ENCODE measurements at regions not wholly inside any gene's neighbourhood (a gene's known extent, or its start where the extent isn't known, plus 50 kb on each side); places are given as distances from the start of the nearest gene placed in this dataset.

DNA sequence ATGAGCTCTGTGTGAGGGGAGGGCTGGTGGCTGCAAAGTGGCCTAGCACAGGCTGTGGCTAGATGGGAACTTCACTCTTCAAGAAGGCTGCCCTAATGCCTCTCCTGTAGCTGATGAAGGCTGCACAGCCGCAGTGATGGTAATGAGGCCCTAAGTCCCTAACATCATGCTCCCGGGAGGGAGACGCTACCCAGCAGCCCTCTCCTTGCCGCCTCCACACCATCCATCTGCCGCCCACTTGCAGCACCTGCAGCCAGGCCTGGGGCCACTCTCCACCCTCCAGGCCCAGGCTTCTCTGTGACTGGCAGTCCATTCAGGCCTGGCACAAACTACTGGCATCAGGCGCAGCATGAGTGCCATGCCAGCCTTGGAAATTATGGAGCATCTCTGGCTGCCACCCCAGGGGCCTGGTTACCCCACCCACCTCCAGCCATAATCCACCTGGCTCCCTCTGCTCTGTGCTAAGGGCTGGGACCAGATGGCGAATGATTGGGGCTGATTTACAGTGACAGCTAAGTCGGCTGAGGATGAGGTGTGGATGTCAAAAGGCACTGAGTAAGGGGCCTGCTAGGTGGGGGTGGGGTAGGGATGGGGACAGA, 284.2 kb downstream of the LRFN2 start:
- peaks cover 3% of the 10 kb centered on the region for H3K27me3 Mint-ChIP-seq (ENCODE audit: unreplicated experiment)

DNA sequence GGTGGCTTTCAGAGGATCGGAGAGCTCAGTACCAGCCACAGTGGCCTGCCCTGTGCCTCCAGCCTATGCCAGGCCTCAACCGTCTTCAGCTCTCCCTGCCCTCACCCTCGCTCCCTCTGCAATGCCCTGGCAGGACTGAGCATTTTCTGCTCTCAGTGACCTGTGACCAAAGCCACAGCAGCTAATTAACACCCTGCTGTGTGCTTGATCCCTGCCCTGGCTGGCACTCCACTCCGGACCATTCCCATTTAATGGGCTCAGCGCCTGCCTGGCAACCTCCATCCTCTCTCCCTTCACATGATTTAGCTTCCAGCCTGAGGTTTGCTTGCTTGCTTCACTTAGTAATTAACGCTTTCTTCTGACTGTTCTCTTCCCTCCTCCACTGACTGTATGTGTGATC, 287.5 kb downstream of the LRFN2 start:
- Mint-ChIP-seq H3K27me3 (ENCODE audit: unreplicated experiment) (peaks cover 3% of the 10 kb centered on the region), H3K36me3 (ENCODE audit: low read depth, unreplicated experiment) (no peaks in the 10 kb centered on the region), H3K4me3 (ENCODE audit: unreplicated experiment) (no peak overlapping the region), H3K9me3 (ENCODE audit: unreplicated experiment) (no peaks in the 10 kb centered on the region), H3K4me1 (ENCODE audit: unreplicated experiment) (no peaks in the 10 kb centered on the region), H3K27ac (ENCODE audit: unreplicated experiment) (no peak overlapping the region)
- TF ChIP-seq, protein P1, sequence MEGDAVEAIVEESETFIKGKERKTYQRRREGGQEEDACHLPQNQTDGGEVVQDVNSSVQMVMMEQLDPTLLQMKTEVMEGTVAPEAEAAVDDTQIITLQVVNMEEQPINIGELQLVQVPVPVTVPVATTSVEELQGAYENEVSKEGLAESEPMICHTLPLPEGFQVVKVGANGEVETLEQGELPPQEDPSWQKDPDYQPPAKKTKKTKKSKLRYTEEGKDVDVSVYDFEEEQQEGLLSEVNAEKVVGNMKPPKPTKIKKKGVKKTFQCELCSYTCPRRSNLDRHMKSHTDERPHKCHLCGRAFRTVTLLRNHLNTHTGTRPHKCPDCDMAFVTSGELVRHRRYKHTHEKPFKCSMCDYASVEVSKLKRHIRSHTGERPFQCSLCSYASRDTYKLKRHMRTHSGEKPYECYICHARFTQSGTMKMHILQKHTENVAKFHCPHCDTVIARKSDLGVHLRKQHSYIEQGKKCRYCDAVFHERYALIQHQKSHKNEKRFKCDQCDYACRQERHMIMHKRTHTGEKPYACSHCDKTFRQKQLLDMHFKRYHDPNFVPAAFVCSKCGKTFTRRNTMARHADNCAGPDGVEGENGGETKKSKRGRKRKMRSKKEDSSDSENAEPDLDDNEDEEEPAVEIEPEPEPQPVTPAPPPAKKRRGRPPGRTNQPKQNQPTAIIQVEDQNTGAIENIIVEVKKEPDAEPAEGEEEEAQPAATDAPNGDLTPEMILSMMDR (IDR thresholded peaks at IDR 0.05; ENCODE audit: unreplicated experiment), result no peak
- no peak for DNase-seq (ENCODE audit: low spot score)

More for the DNA sequence above, 284.2 kb downstream of the LRFN2 start:
- no peak for DNase-seq (ENCODE audit: low spot score)
- Mint-ChIP-seq H3K4me3 (ENCODE audit: unreplicated experiment) (no peak overlapping the region), H3K27ac (ENCODE audit: unreplicated experiment) (no peak overlapping the region), H3K4me1 (ENCODE audit: unreplicated experiment) (no peaks in the 10 kb centered on the region), H3K36me3 (ENCODE audit: low read depth, unreplicated experiment) (no peaks in the 10 kb centered on the region), H3K9me3 (ENCODE audit: unreplicated experiment) (no peaks in the 10 kb centered on the region)
- TF ChIP-seq, protein P1 (IDR thresholded peaks at IDR 0.05; ENCODE audit: unreplicated experiment), result no peak

DNA sequence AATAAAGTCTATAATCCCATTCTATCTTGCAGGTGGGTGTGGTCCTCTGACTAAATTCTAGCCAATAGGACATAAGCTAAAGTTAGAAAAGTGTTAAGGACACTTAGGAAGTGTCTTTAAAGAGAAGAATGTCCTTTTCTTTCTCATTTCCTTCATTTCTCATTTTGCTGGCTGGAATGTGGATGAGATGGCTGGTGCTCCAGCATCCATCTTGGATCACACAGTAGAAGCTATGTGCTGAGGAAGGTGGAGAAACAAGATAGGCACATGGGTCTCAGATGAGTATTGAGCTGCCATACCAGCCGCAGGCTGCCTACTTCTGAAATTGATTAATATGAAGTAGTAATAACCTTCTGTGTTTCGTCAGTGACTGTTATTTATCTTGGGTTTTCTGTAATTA, 289.0 kb downstream of the LRFN2 start:
- Mint-ChIP-seq H3K4me3 (ENCODE audit: unreplicated experiment) (no peak overlapping the region), H3K4me1 (ENCODE audit: unreplicated experiment) (no peaks in the 10 kb centered on the region), H3K27ac (ENCODE audit: unreplicated experiment) (no peak overlapping the region), H3K27me3 (ENCODE audit: unreplicated experiment) (peaks cover 6% of the 10 kb centered on the region), H3K36me3 (ENCODE audit: low read depth, unreplicated experiment) (no peaks in the 10 kb centered on the region), H3K9me3 (ENCODE audit: unreplicated experiment) (no peaks in the 10 kb centered on the region)
- TF ChIP-seq, protein P1 (IDR thresholded peaks at IDR 0.05; ENCODE audit: unreplicated experiment), result no peak
- no peak for DNase-seq (ENCODE audit: low spot score)

DNA sequence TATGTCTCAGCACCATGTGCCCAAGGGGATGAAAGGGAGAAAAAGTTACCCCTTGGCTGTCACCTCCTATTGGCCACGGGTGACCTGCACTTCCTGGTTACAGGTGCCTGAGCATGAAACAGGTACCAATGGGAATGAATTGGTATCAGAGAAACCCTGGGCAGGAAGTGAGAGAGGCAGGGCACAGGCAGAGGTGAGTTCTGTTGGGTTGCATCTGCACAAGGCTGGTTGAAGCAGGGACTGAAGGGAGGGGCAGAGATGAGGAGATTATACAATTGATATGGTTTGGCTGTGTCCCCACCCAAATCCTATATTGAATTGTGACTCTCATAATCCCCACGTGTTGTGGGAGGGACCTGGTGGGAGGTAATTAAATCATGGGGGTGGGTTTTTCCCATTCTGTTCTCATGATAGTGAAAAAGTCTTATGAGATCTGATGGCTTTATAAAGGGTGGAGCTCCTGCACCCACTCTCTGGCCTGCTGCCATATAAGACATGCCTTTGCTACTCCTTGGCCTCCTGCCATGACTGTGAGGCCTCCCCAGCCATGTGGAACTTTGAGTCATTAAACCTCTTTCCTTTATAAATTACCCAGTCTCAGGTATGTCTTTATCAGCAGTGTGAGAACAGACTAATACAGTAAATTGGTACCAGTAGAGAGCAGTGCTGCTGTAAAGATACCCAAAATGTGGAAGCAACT, 291.8 kb downstream of the LRFN2 start:
- Mint-ChIP-seq H3K4me1 (ENCODE audit: unreplicated experiment) (peaks cover 3% of the 10 kb centered on the region), H3K9me3 (ENCODE audit: unreplicated experiment) (no peaks in the 10 kb centered on the region)

More for the DNA sequence above, 291.8 kb downstream of the LRFN2 start:
- H3K36me3 Mint-ChIP-seq (ENCODE audit: low read depth, unreplicated experiment), result no peaks in the 10 kb centered on the region
- peaks cover 3% of the 10 kb centered on the region for H3K27me3 Mint-ChIP-seq (ENCODE audit: unreplicated experiment)
- no peak overlapping the region for H3K27ac Mint-ChIP-seq (ENCODE audit: unreplicated experiment)
- no peak for DNase-seq (ENCODE audit: low spot score)
- TF ChIP-seq, protein P1 (IDR thresholded peaks at IDR 0.05; ENCODE audit: unreplicated experiment), result no peak
- H3K4me3 Mint-ChIP-seq (ENCODE audit: unreplicated experiment), result no peak overlapping the region
